OCI-LY7 (cell line): ENCODE measurements at regions not wholly inside any gene's neighbourhood (a gene's known extent, or its start where the extent isn't known, plus 50 kb on each side); places are given as distances from the start of the nearest gene placed in this dataset.

Source experiments
- CTCF ChIP-seq: fragments of 200-600 bp; sonication (generic); conservative IDR thresholded peaks from 2 replicates; pipeline ENCODE4 v1.5.1; 2014; ENCODE audit warnings: mild to moderate bottlenecking, antibody characterized with exemption, low read length, moderate library complexity, mixed read lengths
- EZH2phosphoT487 ChIP-seq: fragments of 200-600 bp; sonication (generic); IDR thresholded peaks from 2 replicates; pipeline ENCODE4 v1.6.1; 2018; ENCODE audit warnings: low read depth, borderline replicate concordance, mild to moderate bottlenecking, mixed run types, antibody characterized with exemption, low read length, moderate library complexity, mixed read lengths

- TF ChIP-seq CTCF (no peak), EZH2phosphoT487 (no peak)
Measured at GRCh38 chr10:4677296-4678021, 148.5 kb upstream of the AKR1E2 start.
